Kidney (tissue), 13 donors: ENCODE measurements at regions not wholly inside any gene's neighbourhood (a gene's known extent, or its start where the extent isn't known, plus 50 kb on each side); places are given as distances from the start of the nearest gene placed in this dataset.

Experiments used
- DNase-seq, 5 donors: peaks; one replicate each; pipeline ENCODE4 v3.0.0-alpha.2; 2013 to 2020
- FAIRE-seq: peaks from 2 replicates; lab custom pipeline; 2012; peaks lifted over from hg19 to GRCh38; lab: Jason Lieb, UNC
- H3K27ac ChIP-seq, 2 donors: one replicate each; pipeline ENCODE4 v1.7.0; 2013; ENCODE audit warnings: low read depth in 2 of 2, low read length in 2 of 2, inconsistent platforms in 1 of 2
- H3K27me3 ChIP-seq: one replicate; pipeline ENCODE4 v1.7.1; 2013; ENCODE audit warnings: low read length, inconsistent platforms; ENCODE audit not compliant: control insufficient read depth, insufficient read depth
- H3K36me3 ChIP-seq, 3 donors: one replicate each; pipeline versions ENCODE4 v1.7.0 to v1.7.1; 2013; ENCODE audit warnings: low read length in 3 of 3, control low read depth in 1 of 3, inconsistent platforms in 1 of 3; ENCODE audit not compliant: insufficient read depth in 3 of 3, control insufficient read depth in 2 of 3
- H3K4me1 ChIP-seq, 3 donors: one replicate each; pipeline versions ENCODE4 v1.7.0 to v1.7.1; 2013; ENCODE audit warnings: low read length in 3 of 3, inconsistent platforms in 1 of 3, low read depth in 1 of 3; ENCODE audit not compliant: control insufficient read depth in 2 of 3, insufficient read depth in 2 of 3
- H3K4me3 ChIP-seq, 3 donors: one replicate each; pipeline versions ENCODE4 v1.7.0 to v1.8.1; 2013; ENCODE audit warnings: low read length in 3 of 3, control low read depth in 1 of 3, inconsistent platforms in 1 of 3
- H3K9ac ChIP-seq, 3 donors: one replicate each; pipeline versions ENCODE4 v1.7.0 to v1.7.1; 2013; ENCODE audit warnings: low read length in 3 of 3, control low read depth in 1 of 3, inconsistent platforms in 1 of 3
- H3K9me3 ChIP-seq, 3 donors: one replicate each; pipeline versions ENCODE4 v1.7.0 to v1.7.1; 2013; ENCODE audit warnings: low read length in 3 of 3, control low read depth in 1 of 3, inconsistent platforms in 1 of 3; ENCODE audit not compliant: control insufficient read depth in 2 of 3, insufficient read depth in 1 of 3
- CTCF ChIP-seq: IDR thresholded peaks from 3 replicates; pipeline ENCODE4 v1.5.1; 2012; ENCODE audit warnings: mild to moderate bottlenecking, moderate library complexity, borderline replicate concordance; ENCODE audit not compliant: insufficient read depth; ENCODE audit errors: extremely low read depth
- intact Hi-C: fragments of 100-400 bp; cut with DNase I; formaldehyde crosslinking; loops from one replicate; pipeline ENCODE4 v1.11.1; 2022
- donor health status: control.
- donor health status: control.
- donor health status: control.
- donor health status: control.
- donor health status: control.
- donor health status: DM: yes; HTN: yes; CAD: no.
- donor health status: Normal renal cell carcinoma (clear cell type).

GRCh38 chr13:53783471-53783870 lies 754.9 kb downstream of the OLFM4 start:
- intact Hi-C loops = no loop called here
- FAIRE-seq (no peak), DNase-seq (peak; percentile 7 to 45 (median 11))
- TF ChIP-seq CTCF = no peak
- Histone ChIP-seq H3K27ac (no peak overlapping the region), H3K4me1 (no peaks in the 10 kb centered on the region), H3K4me3 (no peak overlapping the region), H3K36me3 (no peaks in the 10 kb centered on the region), H3K9ac (no peak overlapping the region), H3K9me3 (no peaks in the 10 kb centered on the region), H3K27me3 (no peaks in the 10 kb centered on the region)

DNA sequence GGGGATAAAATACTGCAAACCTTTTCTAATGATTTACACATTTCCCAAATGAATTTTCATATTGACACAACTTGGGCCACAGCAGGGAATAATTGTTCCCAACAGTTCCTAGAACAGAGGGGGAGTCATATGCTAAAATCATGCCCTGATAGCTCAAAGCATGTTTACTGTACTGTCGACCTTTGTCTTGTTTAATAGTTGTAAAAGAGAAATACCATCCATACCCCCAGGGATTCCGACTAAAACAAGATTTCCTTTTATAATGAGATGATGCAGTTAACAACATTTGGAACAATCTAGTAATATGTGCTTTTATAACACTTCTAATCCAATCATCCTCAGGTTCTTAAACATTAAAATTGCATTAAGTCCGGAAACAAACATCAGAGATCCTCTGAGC lies 759.7 kb downstream of the OLFM4 start:
- no peak for FAIRE-seq

DNA sequence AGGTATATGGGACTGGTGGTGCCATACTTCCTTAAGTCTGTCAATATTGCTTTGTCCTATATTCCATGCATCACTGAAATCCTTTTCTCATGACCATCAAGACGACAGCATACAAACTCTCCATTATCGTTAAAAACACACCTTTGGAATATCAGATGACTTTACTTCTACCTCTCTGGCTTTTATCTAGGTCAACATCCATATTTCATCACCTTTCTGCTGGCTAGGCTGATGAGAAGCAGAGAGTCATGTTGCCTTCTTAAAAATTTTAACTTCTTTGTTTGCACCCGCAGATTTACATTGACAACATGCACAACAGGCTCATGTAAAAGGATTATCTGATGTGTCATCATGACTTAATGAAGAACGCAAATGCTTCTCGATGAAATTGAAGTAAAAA lies 771.4 kb downstream of the OLFM4 start:
- H3K4me3 ChIP-seq = no peak overlapping the region
- no peaks in the 10 kb centered on the region for H3K36me3 ChIP-seq
- no peak for FAIRE-seq
- no peak overlapping the region for H3K27ac ChIP-seq
- intact Hi-C loops = no loop called here
- H3K4me1 ChIP-seq = no peaks in the 10 kb centered on the region
- no peaks in the 10 kb centered on the region for H3K9me3 ChIP-seq
- no peak for TF ChIP-seq CTCF
- H3K9ac ChIP-seq = no peak overlapping the region
- no peaks in the 10 kb centered on the region for H3K27me3 ChIP-seq
- no peak for DNase-seq

More for the DNA sequence above, 759.7 kb downstream of the OLFM4 start:
- no peak overlapping the region for H3K27ac ChIP-seq
- no peaks in the 10 kb centered on the region for H3K36me3 ChIP-seq
- DNase-seq = no peak
- H3K4me3 ChIP-seq = no peak overlapping the region
- H3K27me3 ChIP-seq = no peaks in the 10 kb centered on the region
- no peak for TF ChIP-seq CTCF
- H3K9ac ChIP-seq = no peak overlapping the region
- H3K4me1 ChIP-seq = no peaks in the 10 kb centered on the region
- no peaks in the 10 kb centered on the region for H3K9me3 ChIP-seq
- intact Hi-C loops = no loop called here

DNA sequence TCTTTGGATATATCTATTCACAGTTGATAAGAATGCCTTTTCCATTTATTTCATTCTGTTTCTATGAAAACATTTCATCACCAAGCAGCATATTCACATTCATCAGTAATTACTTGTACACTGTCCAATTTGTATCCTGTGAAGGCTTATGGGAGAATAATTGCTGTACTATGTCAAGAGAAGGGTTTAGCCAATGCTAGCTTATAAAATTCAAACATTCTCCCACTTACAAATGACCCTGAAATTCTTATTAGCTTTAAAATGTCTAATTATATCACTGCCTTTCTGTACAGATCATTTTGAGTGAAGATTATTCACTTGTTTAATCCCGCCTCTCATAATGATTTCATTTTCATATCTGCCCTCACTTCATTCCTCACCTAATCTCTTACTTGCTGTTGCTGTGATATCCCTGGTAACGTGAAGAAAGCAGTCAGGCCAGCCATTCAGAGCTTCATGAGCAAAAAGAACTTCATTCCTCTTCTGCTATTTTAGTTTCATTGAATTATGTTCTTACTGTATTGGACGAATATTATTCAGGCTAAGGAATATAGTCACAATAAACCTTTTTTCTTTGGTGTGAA lies 778.7 kb downstream of the OLFM4 start:
- Histone ChIP-seq H3K4me1 (no peaks in the 10 kb centered on the region), H3K9ac (no peak overlapping the region), H3K36me3 (no peaks in the 10 kb centered on the region), H3K27me3 (no peaks in the 10 kb centered on the region), H3K4me3 (no peak overlapping the region), H3K27ac (no peak overlapping the region), H3K9me3 (no peaks in the 10 kb centered on the region)
- FAIRE-seq (no peak), DNase-seq (no peak)
- intact Hi-C loops = no loop called here
- TF ChIP-seq CTCF = no peak
